ENCODE measurements at regions not wholly inside any gene's neighbourhood (a gene's known extent, or its start where the extent isn't known, plus 50 kb on each side); places are given as distances from the start of the nearest gene placed in this dataset.

DNA sequence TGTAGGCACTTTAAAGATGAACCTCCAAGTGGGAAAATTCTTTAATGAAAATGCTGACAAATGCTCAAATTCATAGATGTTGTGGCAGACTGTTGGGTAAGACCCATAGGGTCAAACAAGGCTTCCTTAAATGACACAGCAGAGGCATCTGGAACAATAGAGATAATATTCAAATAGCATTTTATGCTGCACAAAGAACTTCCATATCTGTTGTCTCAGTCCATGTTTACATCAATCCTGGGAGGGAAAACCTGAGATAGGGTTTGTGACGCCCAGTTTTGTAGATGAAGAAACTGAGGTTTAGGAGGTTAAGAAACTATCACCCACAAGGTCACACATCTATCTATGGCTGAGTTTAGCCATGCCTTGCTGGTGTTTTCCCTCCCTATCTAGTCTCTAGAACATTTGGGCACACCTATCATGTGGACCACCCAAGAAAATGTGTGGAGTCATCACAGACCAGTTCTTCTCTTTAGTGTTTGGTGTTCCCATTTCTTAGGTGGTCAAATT lies 106.4 kb downstream of the EHF start:
- no peak overlapping the region for H2AFZ ChIP-seq (ENCODE audit: control insufficient read depth, low read depth, low read length)
- no peak overlapping the region for H3K9ac ChIP-seq (ENCODE audit: control insufficient read depth, insufficient read depth, low read length)
- H3K27ac ChIP-seq (ENCODE audit: control insufficient read depth, insufficient read depth): no peak overlapping the region
- 4% methylated on average over 1 of the region's 1 CpG for WGBS (ENCODE audit: insufficient coverage, insufficient replicate concordance, low lambda C conversion rate, missing lambda C conversion rate)
- DNase-seq (ENCODE audit: low read depth, low spot score) (no peak), ATAC-seq (no peak), FAIRE-seq (no peak)
- no peak overlapping the region for H3K4me2 ChIP-seq (ENCODE audit: control insufficient read depth, insufficient read depth)
- ChIA-PET RAD21 (ENCODE audit: unreplicated experiment) (no interaction called here), POLR2A (no interaction called here), CTCF (no interaction called here), SMC1A (ENCODE audit: uncharacterized antibody, unreplicated experiment) (no interaction called here)
- H4K20me1 ChIP-seq (ENCODE audit: control insufficient read depth, insufficient read depth): no peaks in the 10 kb centered on the region
- H3K4me1 ChIP-seq (ENCODE audit: control insufficient read depth, insufficient read depth, low read length): no peaks in the 10 kb centered on the region
- no peaks in the 10 kb centered on the region for H3K79me2 ChIP-seq (ENCODE audit: control insufficient read depth, insufficient read depth, low read length)
- intact Hi-C loops (cut with micrococcal nuclease; ENCODE audit: unreplicated experiment) (no loop called here), in situ Hi-C loops (cut with MboI) (no loop called here)
- H3K9me3 ChIP-seq (replicated peaks; ENCODE audit: control insufficient read depth, insufficient read depth, low read length): no peaks in the 10 kb centered on the region
- no TSS peak for BruUV-seq (replicated peaks)
- H3K36me3 ChIP-seq (ENCODE audit: control insufficient read depth in 2 of 2, insufficient read depth in 2 of 2, low read length in 1 of 2): no peaks in the 10 kb centered on the region
- H3K27me3 ChIP-seq (replicated peaks in 1 of 2; ENCODE audit: control insufficient read depth in 2 of 2, insufficient read depth in 2 of 2, low read length in 1 of 2): no peaks in the 10 kb centered on the region
- no peak overlapping the region for H3K4me3 ChIP-seq
- no peak for TF ChIP-seq TAF1 (IDR thresholded peaks at IDR 0.05; ENCODE audit: borderline replicate concordance, low read depth, low read length)
- TF ChIP-seq, protein P1, sequence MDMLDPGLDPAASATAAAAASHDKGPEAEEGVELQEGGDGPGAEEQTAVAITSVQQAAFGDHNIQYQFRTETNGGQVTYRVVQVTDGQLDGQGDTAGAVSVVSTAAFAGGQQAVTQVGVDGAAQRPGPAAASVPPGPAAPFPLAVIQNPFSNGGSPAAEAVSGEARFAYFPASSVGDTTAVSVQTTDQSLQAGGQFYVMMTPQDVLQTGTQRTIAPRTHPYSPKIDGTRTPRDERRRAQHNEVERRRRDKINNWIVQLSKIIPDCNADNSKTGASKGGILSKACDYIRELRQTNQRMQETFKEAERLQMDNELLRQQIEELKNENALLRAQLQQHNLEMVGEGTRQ (IDR thresholded peaks at IDR 0.05; ENCODE audit: borderline replicate concordance, low read depth, low read length): no peak
- no peak for TF ChIP-seq MTA3 (IDR thresholded peaks at IDR 0.05; ENCODE audit: borderline replicate concordance, low read length)
- TF ChIP-seq DPF2 (IDR thresholded peaks at IDR 0.05): no peak
- TF ChIP-seq, protein P2, sequence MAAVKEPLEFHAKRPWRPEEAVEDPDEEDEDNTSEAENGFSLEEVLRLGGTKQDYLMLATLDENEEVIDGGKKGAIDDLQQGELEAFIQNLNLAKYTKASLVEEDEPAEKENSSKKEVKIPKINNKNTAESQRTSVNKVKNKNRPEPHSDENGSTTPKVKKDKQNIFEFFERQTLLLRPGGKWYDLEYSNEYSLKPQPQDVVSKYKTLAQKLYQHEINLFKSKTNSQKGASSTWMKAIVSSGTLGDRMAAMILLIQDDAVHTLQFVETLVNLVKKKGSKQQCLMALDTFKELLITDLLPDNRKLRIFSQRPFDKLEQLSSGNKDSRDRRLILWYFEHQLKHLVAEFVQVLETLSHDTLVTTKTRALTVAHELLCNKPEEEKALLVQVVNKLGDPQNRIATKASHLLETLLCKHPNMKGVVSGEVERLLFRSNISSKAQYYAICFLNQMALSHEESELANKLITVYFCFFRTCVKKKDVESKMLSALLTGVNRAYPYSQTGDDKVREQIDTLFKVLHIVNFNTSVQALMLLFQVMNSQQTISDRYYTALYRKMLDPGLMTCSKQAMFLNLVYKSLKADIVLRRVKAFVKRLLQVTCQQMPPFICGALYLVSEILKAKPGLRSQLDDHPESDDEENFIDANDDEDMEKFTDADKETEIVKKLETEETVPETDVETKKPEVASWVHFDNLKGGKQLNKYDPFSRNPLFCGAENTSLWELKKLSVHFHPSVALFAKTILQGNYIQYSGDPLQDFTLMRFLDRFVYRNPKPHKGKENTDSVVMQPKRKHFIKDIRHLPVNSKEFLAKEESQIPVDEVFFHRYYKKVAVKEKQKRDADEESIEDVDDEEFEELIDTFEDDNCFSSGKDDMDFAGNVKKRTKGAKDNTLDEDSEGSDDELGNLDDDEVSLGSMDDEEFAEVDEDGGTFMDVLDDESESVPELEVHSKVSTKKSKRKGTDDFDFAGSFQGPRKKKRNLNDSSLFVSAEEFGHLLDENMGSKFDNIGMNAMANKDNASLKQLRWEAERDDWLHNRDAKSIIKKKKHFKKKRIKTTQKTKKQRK (IDR thresholded peaks at IDR 0.05; ENCODE audit: low read depth, low read length): no peak
- no peak for TF ChIP-seq MTA2 (IDR thresholded peaks at IDR 0.05; ENCODE audit: low read depth)
- TF ChIP-seq KLF5 (IDR thresholded peaks at IDR 0.05; ENCODE audit: partially characterized antibody): no peak
- TF ChIP-seq PML (IDR thresholded peaks at IDR 0.05; ENCODE audit: low read length): no peak
- TF ChIP-seq, protein P3, sequence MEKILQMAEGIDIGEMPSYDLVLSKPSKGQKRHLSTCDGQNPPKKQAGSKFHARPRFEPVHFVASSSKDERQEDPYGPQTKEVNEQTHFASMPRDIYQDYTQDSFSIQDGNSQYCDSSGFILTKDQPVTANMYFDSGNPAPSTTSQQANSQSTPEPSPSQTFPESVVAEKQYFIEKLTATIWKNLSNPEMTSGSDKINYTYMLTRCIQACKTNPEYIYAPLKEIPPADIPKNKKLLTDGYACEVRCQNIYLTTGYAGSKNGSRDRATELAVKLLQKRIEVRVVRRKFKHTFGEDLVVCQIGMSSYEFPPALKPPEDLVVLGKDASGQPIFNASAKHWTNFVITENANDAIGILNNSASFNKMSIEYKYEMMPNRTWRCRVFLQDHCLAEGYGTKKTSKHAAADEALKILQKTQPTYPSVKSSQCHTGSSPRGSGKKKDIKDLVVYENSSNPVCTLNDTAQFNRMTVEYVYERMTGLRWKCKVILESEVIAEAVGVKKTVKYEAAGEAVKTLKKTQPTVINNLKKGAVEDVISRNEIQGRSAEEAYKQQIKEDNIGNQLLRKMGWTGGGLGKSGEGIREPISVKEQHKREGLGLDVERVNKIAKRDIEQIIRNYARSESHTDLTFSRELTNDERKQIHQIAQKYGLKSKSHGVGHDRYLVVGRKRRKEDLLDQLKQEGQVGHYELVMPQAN (conservative IDR thresholded peaks at IDR 0.05): no peak
- TF ChIP-seq SREBF1 (IDR thresholded peaks at IDR 0.05; ENCODE audit: low read length): no peak
- TF ChIP-seq GATAD2B (conservative IDR thresholded peaks at IDR 0.05; ENCODE audit: low read depth): no peak
- TF ChIP-seq, protein P4, sequence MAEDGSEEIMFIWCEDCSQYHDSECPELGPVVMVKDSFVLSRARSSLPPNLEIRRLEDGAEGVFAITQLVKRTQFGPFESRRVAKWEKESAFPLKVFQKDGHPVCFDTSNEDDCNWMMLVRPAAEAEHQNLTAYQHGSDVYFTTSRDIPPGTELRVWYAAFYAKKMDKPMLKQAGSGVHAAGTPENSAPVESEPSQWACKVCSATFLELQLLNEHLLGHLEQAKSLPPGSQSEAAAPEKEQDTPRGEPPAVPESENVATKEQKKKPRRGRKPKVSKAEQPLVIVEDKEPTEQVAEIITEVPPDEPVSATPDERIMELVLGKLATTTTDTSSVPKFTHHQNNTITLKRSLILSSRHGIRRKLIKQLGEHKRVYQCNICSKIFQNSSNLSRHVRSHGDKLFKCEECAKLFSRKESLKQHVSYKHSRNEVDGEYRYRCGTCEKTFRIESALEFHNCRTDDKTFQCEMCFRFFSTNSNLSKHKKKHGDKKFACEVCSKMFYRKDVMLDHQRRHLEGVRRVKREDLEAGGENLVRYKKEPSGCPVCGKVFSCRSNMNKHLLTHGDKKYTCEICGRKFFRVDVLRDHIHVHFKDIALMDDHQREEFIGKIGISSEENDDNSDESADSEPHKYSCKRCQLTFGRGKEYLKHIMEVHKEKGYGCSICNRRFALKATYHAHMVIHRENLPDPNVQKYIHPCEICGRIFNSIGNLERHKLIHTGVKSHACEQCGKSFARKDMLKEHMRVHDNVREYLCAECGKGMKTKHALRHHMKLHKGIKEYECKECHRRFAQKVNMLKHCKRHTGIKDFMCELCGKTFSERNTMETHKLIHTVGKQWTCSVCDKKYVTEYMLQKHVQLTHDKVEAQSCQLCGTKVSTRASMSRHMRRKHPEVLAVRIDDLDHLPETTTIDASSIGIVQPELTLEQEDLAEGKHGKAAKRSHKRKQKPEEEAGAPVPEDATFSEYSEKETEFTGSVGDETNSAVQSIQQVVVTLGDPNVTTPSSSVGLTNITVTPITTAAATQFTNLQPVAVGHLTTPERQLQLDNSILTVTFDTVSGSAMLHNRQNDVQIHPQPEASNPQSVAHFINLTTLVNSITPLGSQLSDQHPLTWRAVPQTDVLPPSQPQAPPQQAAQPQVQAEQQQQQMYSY (CRISPR knock-in tag; IDR thresholded peaks at IDR 0.05): no peak

Measured in GM12878 (cell line).